EL (cell line): ENCODE measurements at regions not wholly inside any gene's neighbourhood (a gene's known extent, or its start where the extent isn't known, plus 50 kb on each side); places are given as distances from the start of the nearest gene placed in this dataset.
"Not testable (repeated sequence)": the region's sequence is repeated elsewhere in the genome, so short reads cannot be mapped to it uniquely, and the experiment has no call there.

Experiments
- DNase-seq: peaks from one replicate; pipeline ENCODE4 v3.0.0-alpha.2; 2016

GRCh38 chr9:41606961-41607547 is 417.9 kb upstream of the ZNG1F start:
- not testable (repeated sequence) for DNase-seq

DNA sequence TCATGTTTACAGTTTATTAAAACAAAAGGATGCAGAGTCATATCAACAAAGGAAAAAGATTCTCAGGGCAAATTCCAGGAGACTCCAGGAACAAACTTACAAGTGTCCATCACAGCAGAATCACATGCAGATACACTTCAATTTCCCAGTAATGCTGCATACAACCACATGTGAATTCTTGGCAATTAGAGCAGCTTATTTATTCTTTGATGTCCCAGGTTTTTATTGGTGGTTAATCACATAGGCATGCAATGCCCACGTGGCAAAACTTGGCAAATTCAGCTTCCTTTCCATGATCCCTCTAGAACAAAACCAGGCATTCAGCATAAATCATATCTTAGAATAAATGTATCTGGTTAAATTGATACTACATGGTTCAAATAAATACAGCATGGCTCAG is 376.5 kb upstream of the ZNG1F start:
- not testable (repeated sequence) for DNase-seq
